HG02870 (cell line): ENCODE measurements at regions not wholly inside any gene's neighbourhood (a gene's known extent, or its start where the extent isn't known, plus 50 kb on each side); places are given as distances from the start of the nearest gene placed in this dataset.

Experiments used
- ATAC-seq: cut with Tn5 transposase; IDR thresholded peaks from one replicate; pipeline ENCODE4 v1.9.1; 2021; ENCODE audit warnings: mild to moderate bottlenecking, moderate library complexity; ENCODE audit not compliant: unreplicated experiment

GRCh38 chr4:4641661-4642495 is 100.0 kb upstream of the STX18 start:
- ATAC-seq: no peak

GRCh38 chr4:4641254-4641653 is 99.4 kb upstream of the STX18 start:
- ATAC-seq: no peak

GRCh38 chr4:4640692-4641091 is 98.8 kb upstream of the STX18 start:
- ATAC-seq: no peak

- ATAC-seq: no peak
These were observed 97.5 kb upstream of the STX18 start for GRCh38 chr4:4639370-4639769.

GRCh38 chr4:4637710-4638109 is 95.9 kb upstream of the STX18 start:
- peak; percentile 82 for ATAC-seq

- no peak for ATAC-seq
These were observed 91.6 kb upstream of the STX18 start for GRCh38 chr4:4633431-4633830.

- peak; percentile 92 for ATAC-seq
These were observed 89.3 kb upstream of the STX18 start for GRCh38 chr4:4631150-4631549.

GRCh38 chr4:4627906-4628305 is 86.1 kb upstream of the STX18 start:
- no peak for ATAC-seq

- no peak for ATAC-seq
These were observed 85.3 kb upstream of the STX18 start for GRCh38 chr4:4627111-4627510.

GRCh38 chr4:4625488-4625887 is 83.6 kb upstream of the STX18 start:
- no peak for ATAC-seq

GRCh38 chr4:4624276-4624897 is 82.5 kb upstream of the STX18 start:
- ATAC-seq: no peak

- ATAC-seq: no peak
These were observed 78.0 kb upstream of the STX18 start for GRCh38 chr4:4619821-4620220.

- no peak for ATAC-seq
These were observed 77.0 kb upstream of the STX18 start for GRCh38 chr4:4618847-4619246.

GRCh38 chr4:4614925-4615678 is 73.3 kb upstream of the STX18 start:
- no peak for ATAC-seq

GRCh38 chr4:4613641-4614286 is 71.9 kb upstream of the STX18 start:
- ATAC-seq: no peak

- ATAC-seq: no peak
These were observed 71.2 kb upstream of the STX18 start for GRCh38 chr4:4613126-4613465.

GRCh38 chr4:4610672-4611071 is 68.8 kb upstream of the STX18 start:
- ATAC-seq: no peak

- no peak for ATAC-seq
These were observed 67.9 kb upstream of the STX18 start for GRCh38 chr4:4609622-4610334.

GRCh38 chr4:4608214-4608537 is 66.3 kb upstream of the STX18 start:
- ATAC-seq: no peak

GRCh38 chr4:4607336-4608213 is 65.7 kb upstream of the STX18 start:
- ATAC-seq: no peak
